Cardiac fibroblast (primary cell): ENCODE measurements at regions not wholly inside any gene's neighbourhood (a gene's known extent, or its start where the extent isn't known, plus 50 kb on each side); places are given as distances from the start of the nearest gene placed in this dataset.
"Not testable (repeated sequence)": the region's sequence is repeated elsewhere in the genome, so short reads cannot be mapped to it uniquely, and the experiment has no call there.

Experiments
- DNase-seq, 2 donors: peaks; one replicate each; pipeline versions ENCODE4 v3.0.0 to v3.0.0-alpha.2; 2010; ENCODE audit warnings: low read depth in 2 of 2
- H3K4me3 ChIP-seq, 2 donors: replicated peaks in 1 of 2; 1 replicate in 1 of 2; 2 replicates in 1 of 2; pipeline ENCODE4 v1.5.1; 2011; ENCODE audit warnings: low read depth in 2 of 2, low read length in 2 of 2, mild to moderate bottlenecking in 2 of 2, moderate library complexity in 1 of 2
- CTCF ChIP-seq: IDR thresholded peaks from one replicate; pipeline ENCODE4 v1.5.1; 2011; ENCODE audit warnings: low read depth, mild to moderate bottlenecking, low read length, inconsistent platforms

GRCh38 chr20:30872252-30872651, 385.2 kb upstream of the DEFB115 start:
- DNase-seq, result not testable (repeated sequence)

GRCh38 chr20:30875868-30876267, 381.6 kb upstream of the DEFB115 start:
- not testable (repeated sequence) for DNase-seq, H3K4me3 ChIP-seq

More at GRCh38 chr20:30872252-30872651, 385.2 kb upstream of the DEFB115 start:
- H3K4me3 ChIP-seq, result not testable (repeated sequence)

GRCh38 chr20:30891400-30891799, 366.1 kb upstream of the DEFB115 start:
- H3K4me3 ChIP-seq, result peak overlapping the region in 1 of 2 donors; percentile 10
- DNase-seq, result not testable (repeated sequence)
- TF ChIP-seq CTCF, result peak; percentile 32

- DNase-seq, result peak in 1 of 2 donors; percentile 33
- H3K4me3 ChIP-seq, result no peak overlapping the region
- no peak for TF ChIP-seq CTCF
These were observed 364.7 kb upstream of the DEFB115 start for GRCh38 chr20:30892541-30893345.

GRCh38 chr20:30893346-30894314, 363.8 kb upstream of the DEFB115 start:
- H3K4me3 ChIP-seq, result not testable (repeated sequence)

GRCh38 chr20:30894707-30895353, 362.6 kb upstream of the DEFB115 start:
- not testable (repeated sequence) for DNase-seq, H3K4me3 ChIP-seq

More at GRCh38 chr20:30893346-30894314, 363.8 kb upstream of the DEFB115 start:
- DNase-seq, result not testable (repeated sequence)

GRCh38 chr20:30895354-30895711, 362.1 kb upstream of the DEFB115 start:
- not testable (repeated sequence) for H3K4me3 ChIP-seq, DNase-seq

- not testable (repeated sequence) for H3K4me3 ChIP-seq
These were observed 357.9 kb upstream of the DEFB115 start for GRCh38 chr20:30899370-30900079.

GRCh38 chr20:30900080-30900719, 357.3 kb upstream of the DEFB115 start:
- not testable (repeated sequence) for DNase-seq, H3K4me3 ChIP-seq

More at GRCh38 chr20:30899370-30900079, 357.9 kb upstream of the DEFB115 start:
- not testable (repeated sequence) for DNase-seq

GRCh38 chr20:30905231-30905630, 352.2 kb upstream of the DEFB115 start:
- H3K4me3 ChIP-seq, DNase-seq: not testable (repeated sequence)
